ENCODE measurements at regions not wholly inside any gene's neighbourhood (a gene's known extent, or its start where the extent isn't known, plus 50 kb on each side); places are given as distances from the start of the nearest gene placed in this dataset.
"Not testable (repeated sequence)": the region's sequence is repeated elsewhere in the genome, so short reads cannot be mapped to it uniquely, and the experiment has no call there.

- DNase-seq (ENCODE audit: low read depth, low spot score), result no peak
Observed at GRCh38 chr3:33956776-33957175, 158.3 kb downstream of the PDCD6IP start.

- DNase-seq (ENCODE audit: low read depth, low spot score), result no peak
Observed at GRCh38 chr3:33957176-33957575, 158.7 kb downstream of the PDCD6IP start.

GRCh38 chr3:33958661-33959060, 160.2 kb downstream of the PDCD6IP start:
- no peak for DNase-seq (ENCODE audit: low read depth, low spot score)

GRCh38 chr3:33962396-33962795, 164.0 kb downstream of the PDCD6IP start:
- no peak for DNase-seq (ENCODE audit: low read depth, low spot score)

GRCh38 chr3:33970180-33970579, 171.8 kb downstream of the PDCD6IP start:
- not testable (repeated sequence) for DNase-seq (ENCODE audit: low read depth, low spot score)

- DNase-seq (ENCODE audit: low read depth, low spot score), result no peak
Observed at GRCh38 chr3:33971055-33971454, 172.6 kb downstream of the PDCD6IP start.

- DNase-seq (ENCODE audit: low read depth, low spot score), result no peak
Observed at GRCh38 chr3:33975463-33975862, 177.0 kb downstream of the PDCD6IP start.

- no peak for DNase-seq (ENCODE audit: low read depth, low spot score)
Observed at GRCh38 chr3:33977227-33977626, 178.8 kb downstream of the PDCD6IP start.

- no peak for DNase-seq (ENCODE audit: low read depth, low spot score)
Observed at GRCh38 chr3:33980252-33980651, 181.8 kb downstream of the PDCD6IP start.

- DNase-seq (ENCODE audit: low read depth, low spot score), result no peak
Observed at GRCh38 chr3:33982269-33982798, 183.9 kb downstream of the PDCD6IP start.

GRCh38 chr3:33982949-33983348, 184.5 kb downstream of the PDCD6IP start:
- not testable (repeated sequence) for DNase-seq (ENCODE audit: low read depth, low spot score)

GRCh38 chr3:33989229-33989628, 190.8 kb downstream of the PDCD6IP start:
- no peak for DNase-seq (ENCODE audit: low read depth, low spot score)

GRCh38 chr3:33991673-33992072, 193.2 kb downstream of the PDCD6IP start:
- no peak for DNase-seq (ENCODE audit: low read depth, low spot score)

GRCh38 chr3:33993631-33994030, 195.2 kb downstream of the PDCD6IP start:
- DNase-seq (ENCODE audit: low read depth, low spot score), result no peak

GRCh38 chr3:33994568-33994967, 196.1 kb downstream of the PDCD6IP start:
- DNase-seq (ENCODE audit: low read depth, low spot score), result no peak

- no peak for DNase-seq (ENCODE audit: low read depth, low spot score)
Observed at GRCh38 chr3:34000301-34000700, 201.9 kb downstream of the PDCD6IP start.

GRCh38 chr3:34001022-34001421, 202.6 kb downstream of the PDCD6IP start:
- no peak for DNase-seq (ENCODE audit: low read depth, low spot score)

- no peak for DNase-seq (ENCODE audit: low read depth, low spot score)
Observed at GRCh38 chr3:34001990-34002389, 203.6 kb downstream of the PDCD6IP start.

- no peak for DNase-seq (ENCODE audit: low read depth, low spot score)
Observed at GRCh38 chr3:34002569-34003100, 204.2 kb downstream of the PDCD6IP start.

- no peak for DNase-seq (ENCODE audit: low read depth, low spot score)
Observed at GRCh38 chr3:34005886-34006285, 207.5 kb downstream of the PDCD6IP start.

GRCh38 chr3:34008191-34008590, 209.8 kb downstream of the PDCD6IP start:
- DNase-seq (ENCODE audit: low read depth, low spot score), result peak; percentile 30

- DNase-seq (ENCODE audit: low read depth, low spot score), result no peak
Observed at GRCh38 chr3:34008836-34009809, 210.7 kb downstream of the PDCD6IP start.

All from iPS DF 19.7 (cell line).